ENCODE measurements at regions not wholly inside any gene's neighbourhood (a gene's known extent, or its start where the extent isn't known, plus 50 kb on each side); places are given as distances from the start of the nearest gene placed in this dataset.
"Not testable (repeated sequence)": the region's sequence is repeated elsewhere in the genome, so short reads cannot be mapped to it uniquely, and the experiment has no call there.

DNA sequence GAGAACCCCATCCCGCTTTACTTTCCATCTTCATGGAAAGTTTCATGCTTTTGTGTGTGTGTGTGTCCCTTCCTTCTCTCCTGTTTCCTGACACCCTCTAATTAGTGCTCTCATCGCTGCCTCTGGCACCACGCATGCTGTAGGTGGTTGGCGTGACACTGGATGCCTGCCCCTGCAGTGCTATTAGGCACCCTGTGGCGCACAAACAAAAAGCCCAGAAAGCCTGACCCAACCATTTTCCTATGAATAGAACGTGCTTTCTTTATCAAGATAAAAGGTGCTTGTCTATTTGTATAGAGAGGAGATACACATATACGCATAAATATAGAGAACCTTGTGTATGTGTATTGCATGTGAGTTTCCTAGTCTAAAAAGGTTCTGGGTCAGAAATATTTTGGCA lies 120.8 kb upstream of the CDCA7L start:
- no peak for DNase-seq

GRCh38 chr7:22064816-22065215 lies 119.1 kb upstream of the CDCA7L start:
- DNase-seq = no peak

DNA sequence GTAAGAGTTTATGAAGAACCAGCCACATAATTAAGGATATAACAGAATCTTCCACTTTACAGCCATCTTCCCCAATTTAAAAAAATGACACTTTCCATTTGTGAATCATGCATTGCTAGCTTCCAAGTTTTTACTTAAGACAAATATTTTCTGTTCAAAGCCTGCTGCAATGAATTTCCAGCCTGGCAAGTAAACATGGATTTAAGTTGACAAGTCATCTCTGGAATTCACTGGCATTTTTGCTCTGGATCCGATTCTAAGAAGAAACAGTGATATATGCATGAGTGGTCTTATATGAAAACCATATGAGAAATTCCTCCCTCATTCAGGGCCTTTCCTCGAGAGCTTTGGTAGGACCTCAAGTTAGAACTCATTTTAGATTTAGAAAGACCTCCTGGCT lies 116.1 kb upstream of the CDCA7L start:
- DNase-seq = no peak

DNA sequence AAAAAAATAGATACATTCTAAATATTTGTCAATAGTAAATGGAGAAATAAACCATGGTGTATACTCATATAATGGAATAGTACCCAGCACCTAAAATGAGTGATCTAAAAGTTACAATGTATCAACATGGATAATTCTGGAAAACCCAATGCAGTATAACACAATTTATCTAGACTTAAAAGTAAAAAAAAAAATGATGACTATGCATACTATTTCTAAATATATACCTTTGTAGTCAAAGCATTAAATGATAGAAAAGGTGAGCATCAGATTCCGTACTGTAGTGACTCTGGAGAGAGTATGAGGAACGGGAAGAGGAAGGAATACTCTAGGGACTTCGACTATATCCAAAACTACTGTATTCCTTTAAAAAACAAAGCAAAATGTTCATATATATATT lies 115.2 kb upstream of the CDCA7L start:
- DNase-seq = no peak

- DNase-seq = no peak
Measured at GRCh38 chr7:22060197-22060596, 114.5 kb upstream of the CDCA7L start.

DNA sequence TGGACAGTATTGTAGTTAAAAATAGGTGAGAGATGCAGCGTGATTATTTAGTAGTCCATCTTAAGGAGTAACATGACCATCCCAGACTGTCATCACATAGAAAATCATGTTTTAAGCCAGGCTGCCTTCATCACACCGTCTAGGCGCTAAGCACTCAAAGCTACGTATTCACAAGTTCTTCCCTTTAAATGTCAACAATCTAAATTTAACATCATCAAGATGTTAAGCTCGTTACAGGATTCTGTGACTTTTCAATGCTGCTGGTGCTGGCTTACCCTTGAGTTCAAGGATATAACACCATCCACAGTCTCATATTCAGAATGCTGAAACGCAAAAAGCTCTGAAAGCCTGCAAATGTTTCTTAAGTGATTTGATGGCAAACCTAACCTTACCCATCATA lies 109.5 kb upstream of the CDCA7L start:
- DNase-seq = no peak

GRCh38 chr7:22052674-22053365 lies 107.1 kb upstream of the CDCA7L start:
- no peak for DNase-seq

- no peak for DNase-seq
Measured at GRCh38 chr7:22051886-22052673, 106.4 kb upstream of the CDCA7L start.

GRCh38 chr7:22049766-22050500 lies 104.2 kb upstream of the CDCA7L start:
- no peak for DNase-seq

- no peak for DNase-seq
Measured at GRCh38 chr7:22043367-22043766, 97.7 kb upstream of the CDCA7L start.

GRCh38 chr7:22040923-22041595 lies 95.4 kb upstream of the CDCA7L start:
- no peak for DNase-seq

DNA sequence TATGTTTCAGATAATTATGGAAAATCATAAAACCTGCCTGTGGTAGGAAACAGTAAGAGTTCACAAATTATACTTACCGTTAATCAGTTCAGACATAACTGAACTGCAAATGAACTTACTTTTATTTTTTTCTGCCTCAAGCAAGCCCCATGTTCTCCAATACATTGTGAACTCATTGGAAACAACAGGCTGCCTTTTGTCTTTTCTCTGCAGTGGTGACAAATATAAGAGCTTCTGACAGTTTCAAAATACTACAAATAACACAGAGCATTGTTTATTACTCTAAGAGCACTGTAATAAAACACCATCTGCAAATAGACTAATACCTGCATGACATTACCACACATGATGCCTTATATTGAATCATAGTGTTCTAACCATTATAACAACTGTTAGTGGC lies 94.0 kb upstream of the CDCA7L start:
- no peak for DNase-seq

- DNase-seq = not testable (repeated sequence)
Measured at GRCh38 chr7:22032356-22032755, 86.7 kb upstream of the CDCA7L start.

- not testable (repeated sequence) for DNase-seq
Measured at GRCh38 chr7:22028656-22029055, 83.0 kb upstream of the CDCA7L start.

DNA sequence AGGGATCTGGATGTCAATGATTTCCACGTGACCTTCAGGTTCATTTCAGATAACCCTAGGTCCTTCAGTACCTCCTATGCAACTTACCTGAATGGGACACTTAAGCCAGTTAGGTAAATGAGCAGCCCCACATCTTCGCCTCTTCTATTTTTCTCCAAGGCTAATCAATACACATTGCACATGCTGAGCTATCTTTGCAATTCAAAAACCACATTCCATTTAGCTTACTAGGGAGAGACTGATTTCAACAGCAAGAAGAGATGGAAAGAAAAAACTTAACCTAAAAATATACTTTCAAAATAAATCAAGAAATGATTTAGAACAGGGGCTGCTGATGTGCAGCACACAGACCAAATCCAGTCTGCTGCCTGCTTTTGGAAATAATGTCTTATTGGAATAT lies 81.8 kb upstream of the CDCA7L start:
- no peak for DNase-seq

- no peak for DNase-seq
Measured at GRCh38 chr7:22025983-22026382, 80.3 kb upstream of the CDCA7L start.

- DNase-seq = no peak
Measured at GRCh38 chr7:22025075-22025474, 79.4 kb upstream of the CDCA7L start.

GRCh38 chr7:22019931-22020330 lies 74.2 kb upstream of the CDCA7L start:
- DNase-seq = no peak

DNA sequence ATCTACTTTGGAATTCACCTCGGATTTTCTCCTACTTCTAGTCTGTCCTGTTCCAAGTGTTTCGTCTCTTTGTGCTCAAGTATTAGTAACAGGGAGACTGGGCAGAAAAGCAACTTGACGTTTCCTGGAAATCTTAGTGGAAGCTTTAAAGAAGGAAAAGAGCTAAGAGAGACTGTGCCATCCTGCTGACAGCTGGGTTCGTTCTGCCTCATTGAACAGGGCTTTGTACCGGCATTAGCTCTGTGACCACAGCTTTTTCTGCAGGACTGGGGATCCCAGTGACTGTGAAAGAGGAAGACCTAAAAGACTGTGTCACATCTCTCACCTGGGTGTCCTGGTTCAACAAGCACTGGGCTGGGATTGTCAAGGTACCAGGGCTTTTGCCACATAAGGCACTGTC lies 70.8 kb upstream of the CDCA7L start:
- no peak for DNase-seq

DNA sequence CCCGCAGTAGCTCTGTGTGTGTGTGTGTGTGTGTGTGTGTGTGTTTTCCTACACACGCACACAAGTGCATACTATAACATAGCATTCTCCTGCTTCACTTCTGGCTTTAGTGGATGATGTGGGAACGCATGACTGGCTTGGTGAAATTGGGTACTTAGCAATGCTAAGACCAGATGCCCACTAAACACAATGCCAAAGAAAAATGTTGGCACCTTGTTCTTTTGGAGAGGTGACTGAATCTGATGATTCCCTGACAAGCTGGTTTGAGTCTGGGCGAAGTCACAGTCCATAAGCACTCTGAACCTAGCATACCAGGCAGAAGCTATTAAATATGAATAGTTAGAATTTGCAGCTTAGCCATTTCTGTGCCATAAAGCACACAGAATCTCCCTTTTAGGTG lies 68.0 kb upstream of the CDCA7L start:
- DNase-seq = no peak

GRCh38 chr7:22008683-22009082 lies 63.0 kb upstream of the CDCA7L start:
- DNase-seq = no peak

DNA sequence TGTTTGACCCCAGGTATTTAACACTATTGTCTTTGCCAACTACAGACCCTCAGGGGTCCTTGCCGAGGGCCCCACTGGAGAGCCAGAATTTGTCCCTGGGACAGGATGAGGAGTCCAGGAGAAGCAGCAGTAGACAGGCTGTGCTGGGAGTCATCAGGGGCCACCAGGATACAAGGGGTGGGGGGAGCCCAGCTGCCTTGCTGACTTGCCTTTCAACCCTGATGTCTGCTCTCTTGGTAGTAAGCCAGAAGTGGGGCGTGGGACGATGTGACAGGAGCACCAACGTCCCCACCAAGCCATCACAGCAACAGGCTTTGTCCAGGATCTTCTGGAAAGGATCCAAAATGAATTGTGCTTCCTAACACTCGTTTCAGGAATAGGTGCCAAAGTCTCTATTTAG lies 62.4 kb upstream of the CDCA7L start:
- no peak for DNase-seq

GRCh38 chr7:22005151-22005550 lies 59.5 kb upstream of the CDCA7L start:
- DNase-seq = no peak
